ENCODE measurements at regions not wholly inside any gene's neighbourhood (a gene's known extent, or its start where the extent isn't known, plus 50 kb on each side); places are given as distances from the start of the nearest gene placed in this dataset.

GRCh38 chr12:18906395-18906794, 168.5 kb downstream of the CAPZA3 start:
- TF ChIP-seq CTCF (IDR thresholded peaks at IDR 0.05) (no peak), POLR2AphosphoS5 (IDR thresholded peaks at IDR 0.05; ENCODE audit: insufficient read depth in 1 of 2, low read depth in 1 of 2) (no peak)

Data from vagina (tissue), 2 donors.